Osteoblast (primary cell): ENCODE measurements at regions not wholly inside any gene's neighbourhood (a gene's known extent, or its start where the extent isn't known, plus 50 kb on each side); places are given as distances from the start of the nearest gene placed in this dataset.

Source experiments
- DNase-seq: peaks from one replicate; pipeline ENCODE4 v3.0.0; 2011; ENCODE audit warnings: low spot score, mixed read lengths; ENCODE audit not compliant: insufficient read length; ENCODE audit errors: missing footprints
- H2AFZ ChIP-seq: 2 replicates; pipeline ENCODE4 v1.6.0; 2011; ENCODE audit warnings: mild to moderate bottlenecking, low read length
- H3K27ac ChIP-seq: 2 replicates; pipeline ENCODE4 v1.5.1; 2011; ENCODE audit warnings: mild to moderate bottlenecking, low read depth, low read length, moderate library complexity
- H3K27me3 ChIP-seq: 2 replicates; pipeline ENCODE4 v1.6.0; 2012; ENCODE audit warnings: mild to moderate bottlenecking, control low read depth, inconsistent platforms, low read length, moderate library complexity; ENCODE audit not compliant: insufficient read depth
- H3K36me3 ChIP-seq: 2 replicates; pipeline ENCODE4 v1.5.1; 2011; ENCODE audit warnings: mild to moderate bottlenecking, low read length, control low read depth, moderate library complexity; ENCODE audit not compliant: insufficient read depth
- H3K4me1 ChIP-seq: 2 replicates; pipeline ENCODE4 v1.5.1; 2011; ENCODE audit warnings: mild to moderate bottlenecking, low read length, control low read depth, moderate library complexity; ENCODE audit not compliant: insufficient read depth
- H3K4me2 ChIP-seq: 2 replicates; pipeline ENCODE4 v1.6.0; 2011; ENCODE audit warnings: mild to moderate bottlenecking, low read length; ENCODE audit not compliant: insufficient read depth
- H3K4me3 ChIP-seq: fragments of 200-600 bp; sonication (generic); 3 replicates; pipeline ENCODE4 v1.5.1; 2012; ENCODE audit warnings: mild to moderate bottlenecking, low read length, inconsistent platforms; ENCODE audit not compliant: insufficient read depth
- H3K79me2 ChIP-seq: 2 replicates; pipeline ENCODE4 v1.6.0; 2012; ENCODE audit warnings: mild to moderate bottlenecking, low read length, control low read depth, inconsistent platforms; ENCODE audit not compliant: insufficient read depth
- H3K9me3 ChIP-seq: 2 replicates; pipeline ENCODE4 v1.5.1; 2011; ENCODE audit warnings: low read depth, low read length, control low read depth
- H4K20me1 ChIP-seq: 2 replicates; pipeline ENCODE4 v1.6.0; 2012; ENCODE audit warnings: mild to moderate bottlenecking, low read length, control low read depth; ENCODE audit not compliant: insufficient read depth
- CTCF ChIP-seq: IDR thresholded peaks from 2 replicates; pipeline ENCODE4 v1.5.1; 2011; ENCODE audit warnings: mild to moderate bottlenecking, low read depth, low read length, moderate library complexity; ENCODE audit errors: extremely low read depth

GRCh38 chrX:127621780-127622179 is 430.4 kb downstream of the ACTRT1 start:
- Histone ChIP-seq H2AFZ (no peak overlapping the region), H3K36me3 (no peaks in the 10 kb centered on the region), H4K20me1 (no peaks in the 10 kb centered on the region), H3K27ac (no peak overlapping the region), H3K27me3 (no peaks in the 10 kb centered on the region), H3K79me2 (no peaks in the 10 kb centered on the region), H3K4me2 (no peak overlapping the region), H3K4me1 (no peaks in the 10 kb centered on the region), H3K9me3 (no peaks in the 10 kb centered on the region), H3K4me3 (no peak overlapping the region)
- no peak for DNase-seq
- no peak for TF ChIP-seq CTCF

GRCh38 chrX:127606590-127606989 is 445.6 kb downstream of the ACTRT1 start:
- no peak for TF ChIP-seq CTCF
- Histone ChIP-seq H3K27ac (no peak overlapping the region), H3K4me1 (no peaks in the 10 kb centered on the region), H3K79me2 (no peaks in the 10 kb centered on the region), H3K4me2 (no peak overlapping the region), H4K20me1 (no peaks in the 10 kb centered on the region), H3K27me3 (no peaks in the 10 kb centered on the region), H3K9me3 (no peaks in the 10 kb centered on the region), H3K4me3 (no peak overlapping the region), H3K36me3 (no peaks in the 10 kb centered on the region), H2AFZ (no peak overlapping the region)
- no peak for DNase-seq

- H3K79me2 ChIP-seq, result no peaks in the 10 kb centered on the region
- no peak for TF ChIP-seq CTCF
Measured at GRCh38 chrX:127596882-127597281, 455.3 kb downstream of the ACTRT1 start.

GRCh38 chrX:127578395-127578794 is 473.8 kb downstream of the ACTRT1 start:
- no peaks in the 10 kb centered on the region for H3K79me2 ChIP-seq
- no peak for TF ChIP-seq CTCF

More at GRCh38 chrX:127596882-127597281, 455.3 kb downstream of the ACTRT1 start:
- peaks cover 2% of the 10 kb centered on the region for H3K9me3 ChIP-seq
- no peak overlapping the region for H3K27ac ChIP-seq
- H3K4me1 ChIP-seq, result no peaks in the 10 kb centered on the region
- H3K4me2 ChIP-seq, result no peak overlapping the region
- H3K36me3 ChIP-seq, result no peaks in the 10 kb centered on the region
- no peak overlapping the region for H3K4me3 ChIP-seq
- H3K27me3 ChIP-seq, result no peaks in the 10 kb centered on the region
- DNase-seq, result no peak
- no peaks in the 10 kb centered on the region for H4K20me1 ChIP-seq
- no peak overlapping the region for H2AFZ ChIP-seq

More at GRCh38 chrX:127578395-127578794, 473.8 kb downstream of the ACTRT1 start:
- Histone ChIP-seq H4K20me1 (no peaks in the 10 kb centered on the region), H3K27ac (no peak overlapping the region), H3K36me3 (no peaks in the 10 kb centered on the region), H3K9me3 (no peaks in the 10 kb centered on the region), H3K4me3 (no peak overlapping the region), H3K4me1 (no peaks in the 10 kb centered on the region), H3K4me2 (no peak overlapping the region), H2AFZ (no peak overlapping the region), H3K27me3 (no peaks in the 10 kb centered on the region)
- DNase-seq, result no peak
